GM10266 (cell line): ENCODE measurements at regions not wholly inside any gene's neighbourhood (a gene's known extent, or its start where the extent isn't known, plus 50 kb on each side); places are given as distances from the start of the nearest gene placed in this dataset.
"Not testable (repeated sequence)": the region's sequence is repeated elsewhere in the genome, so short reads cannot be mapped to it uniquely, and the experiment has no call there.

Experiments
- DNase-seq: peaks from one replicate; pipeline ENCODE4 v3.0.0; 2012; ENCODE audit errors: extremely low spot score
- CTCF ChIP-seq: IDR thresholded peaks from 2 replicates; pipeline ENCODE4 v1.5.1; 2012; ENCODE audit warnings: mild to moderate bottlenecking, low read depth; ENCODE audit not compliant: control insufficient read depth, insufficient read depth; ENCODE audit errors: missing control alignments

GRCh38 chr4:174055344-174055743 is 228.1 kb downstream of the FBXO8 start:
- no peak for DNase-seq
- no peak for TF ChIP-seq CTCF

- no peak for DNase-seq
- TF ChIP-seq CTCF = no peak
These were observed 229.6 kb downstream of the FBXO8 start for GRCh38 chr4:174053895-174054294.

- no peak for DNase-seq
- no peak for TF ChIP-seq CTCF
These were observed 236.1 kb downstream of the FBXO8 start for GRCh38 chr4:174047363-174047762.

- DNase-seq = not testable (repeated sequence)
These were observed 237.6 kb downstream of the FBXO8 start for GRCh38 chr4:174045829-174046228.

GRCh38 chr4:174045381-174045780 is 238.1 kb downstream of the FBXO8 start:
- DNase-seq = no peak
- TF ChIP-seq CTCF = no peak

- no peak for DNase-seq
- TF ChIP-seq CTCF = no peak
These were observed 241.8 kb downstream of the FBXO8 start for GRCh38 chr4:174041555-174042105.

- TF ChIP-seq CTCF = no peak
- no peak for DNase-seq
These were observed 243.2 kb downstream of the FBXO8 start for GRCh38 chr4:174040287-174040686.

GRCh38 chr4:174038481-174038880 is 245.0 kb downstream of the FBXO8 start:
- no peak for DNase-seq
- no peak for TF ChIP-seq CTCF
